Mononuclear cell (primary cell): ENCODE measurements at regions not wholly inside any gene's neighbourhood (a gene's known extent, or its start where the extent isn't known, plus 50 kb on each side); places are given as distances from the start of the nearest gene placed in this dataset.

Experiments used
- H3K27me3 ChIP-seq: 2 replicates; pipeline ENCODE4 v1.6.0; 2011; ENCODE audit warnings: low read length, control low read depth; ENCODE audit not compliant: insufficient read depth
- H3K4me1 ChIP-seq: 2 replicates; pipeline ENCODE4 v1.5.1; 2011; ENCODE audit warnings: mild to moderate bottlenecking, low read length, control low read depth; ENCODE audit not compliant: insufficient read depth
- H3K4me3 ChIP-seq: 2 replicates; pipeline ENCODE4 v1.5.1; 2011; ENCODE audit warnings: mild to moderate bottlenecking, low read length, moderate library complexity
- H3K9me3 ChIP-seq: 2 replicates; pipeline ENCODE4 v1.5.1; 2011; ENCODE audit warnings: low read depth, mild to moderate bottlenecking, control low read depth, low read length

DNA sequence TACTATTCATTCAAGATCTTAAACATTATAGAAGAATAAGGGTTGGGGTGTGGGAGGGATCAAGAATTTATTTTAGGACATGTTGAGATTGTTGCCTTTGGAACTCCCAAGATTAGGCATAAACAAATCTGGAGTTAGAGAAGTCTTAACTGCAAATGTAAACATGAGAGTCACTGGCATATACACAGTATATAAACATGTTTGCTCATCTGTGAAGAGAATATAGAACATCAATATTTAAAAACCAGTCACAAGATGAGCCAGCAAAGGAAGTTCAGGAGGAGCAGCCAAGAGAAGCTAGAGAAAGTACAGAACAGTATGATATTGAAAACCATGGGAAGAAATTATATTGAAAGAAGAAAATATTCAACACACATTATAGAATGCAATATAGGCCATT, 638.6 kb upstream of the SLC39A10 start:
- Histone ChIP-seq H3K9me3 (no peaks in the 10 kb centered on the region), H3K27me3 (no peaks in the 10 kb centered on the region), H3K4me1 (no peaks in the 10 kb centered on the region), H3K4me3 (no peak overlapping the region)

DNA sequence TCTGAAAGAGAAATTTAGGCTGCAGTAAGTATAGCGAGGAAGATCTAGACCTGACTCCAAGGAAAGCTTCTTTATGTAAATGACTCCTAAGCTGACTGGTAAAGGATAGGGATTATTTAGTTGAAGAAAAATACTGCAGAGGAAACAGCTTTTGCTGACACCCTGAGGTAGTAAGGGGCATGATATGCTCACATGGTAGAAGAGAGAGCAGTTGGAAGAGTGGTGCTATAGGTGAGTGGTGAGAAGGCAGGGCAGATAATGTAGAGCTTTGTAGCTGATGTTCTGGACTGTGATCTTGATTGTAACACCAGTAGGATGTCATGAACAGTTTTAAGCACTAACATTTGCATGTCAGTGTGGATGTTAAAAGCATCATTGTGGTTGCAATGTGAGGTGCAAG, 639.1 kb upstream of the SLC39A10 start:
- H3K27me3 ChIP-seq = no peaks in the 10 kb centered on the region
- H3K4me3 ChIP-seq = no peak overlapping the region
- no peaks in the 10 kb centered on the region for H3K4me1 ChIP-seq
- no peaks in the 10 kb centered on the region for H3K9me3 ChIP-seq

DNA sequence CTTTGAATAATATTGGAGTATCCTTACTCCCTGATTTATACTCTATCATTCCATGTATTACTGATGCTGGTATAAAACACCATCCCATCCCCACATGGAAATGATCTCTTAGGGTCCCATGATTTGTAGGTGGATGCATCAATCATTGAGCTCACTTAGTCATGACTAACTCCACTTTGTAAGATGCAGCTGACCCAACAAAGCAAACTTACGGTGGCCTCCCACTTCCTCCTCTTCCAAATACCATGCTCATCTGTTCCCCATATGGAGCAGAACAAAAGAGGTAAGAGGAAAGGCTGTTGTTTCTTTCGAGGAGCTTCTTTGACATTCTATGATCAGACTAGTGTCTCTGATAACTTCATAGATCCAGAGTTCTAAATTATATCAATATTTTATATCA, 640.2 kb upstream of the SLC39A10 start:
- no peaks in the 10 kb centered on the region for H3K9me3 ChIP-seq
- no peaks in the 10 kb centered on the region for H3K4me1 ChIP-seq
- no peak overlapping the region for H3K4me3 ChIP-seq
- H3K27me3 ChIP-seq = no peaks in the 10 kb centered on the region

DNA sequence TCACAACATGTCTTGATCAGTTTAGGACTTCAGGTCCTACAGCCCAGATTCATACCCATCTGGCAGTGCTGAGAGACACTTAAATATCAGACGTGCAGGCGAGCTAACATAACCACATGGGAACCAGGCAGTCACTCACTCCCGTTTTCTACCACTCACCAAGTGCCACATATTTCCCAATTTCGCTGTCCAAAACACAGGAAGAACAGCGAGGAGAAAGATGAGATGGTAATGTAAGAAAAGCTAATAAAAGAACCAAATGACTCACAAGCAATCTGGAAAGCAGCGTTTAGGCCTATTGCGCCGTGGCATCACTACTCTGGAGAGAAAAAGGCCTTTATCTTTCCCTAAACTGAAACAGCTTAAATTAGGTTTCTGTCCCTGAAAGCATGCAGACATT, 647.8 kb upstream of the SLC39A10 start:
- no peaks in the 10 kb centered on the region for H3K4me1 ChIP-seq
- no peak overlapping the region for H3K4me3 ChIP-seq
- no peaks in the 10 kb centered on the region for H3K27me3 ChIP-seq
- H3K9me3 ChIP-seq = no peaks in the 10 kb centered on the region

DNA sequence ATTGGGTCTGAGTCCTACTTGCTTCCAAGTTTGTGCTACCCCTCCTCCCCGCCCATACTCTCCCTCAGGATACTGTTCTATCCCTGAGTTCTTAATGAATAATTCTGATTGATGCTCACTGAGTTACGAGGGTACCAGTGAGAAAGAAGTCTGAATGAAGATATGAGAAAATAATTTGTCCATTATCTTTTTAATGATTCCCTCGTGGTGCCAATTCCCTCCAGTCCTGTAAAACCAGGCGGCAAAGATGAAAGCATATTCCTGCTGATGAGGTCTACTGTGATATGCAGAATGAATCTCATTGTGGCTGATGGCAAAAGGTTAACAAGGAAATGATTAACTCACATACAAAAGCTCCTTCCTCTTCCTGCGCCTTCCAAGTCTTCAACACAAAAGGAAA, 650.2 kb upstream of the SLC39A10 start:
- H3K4me1 ChIP-seq = no peaks in the 10 kb centered on the region
- H3K27me3 ChIP-seq = no peaks in the 10 kb centered on the region
- H3K9me3 ChIP-seq = no peaks in the 10 kb centered on the region
- H3K4me3 ChIP-seq = no peak overlapping the region

DNA sequence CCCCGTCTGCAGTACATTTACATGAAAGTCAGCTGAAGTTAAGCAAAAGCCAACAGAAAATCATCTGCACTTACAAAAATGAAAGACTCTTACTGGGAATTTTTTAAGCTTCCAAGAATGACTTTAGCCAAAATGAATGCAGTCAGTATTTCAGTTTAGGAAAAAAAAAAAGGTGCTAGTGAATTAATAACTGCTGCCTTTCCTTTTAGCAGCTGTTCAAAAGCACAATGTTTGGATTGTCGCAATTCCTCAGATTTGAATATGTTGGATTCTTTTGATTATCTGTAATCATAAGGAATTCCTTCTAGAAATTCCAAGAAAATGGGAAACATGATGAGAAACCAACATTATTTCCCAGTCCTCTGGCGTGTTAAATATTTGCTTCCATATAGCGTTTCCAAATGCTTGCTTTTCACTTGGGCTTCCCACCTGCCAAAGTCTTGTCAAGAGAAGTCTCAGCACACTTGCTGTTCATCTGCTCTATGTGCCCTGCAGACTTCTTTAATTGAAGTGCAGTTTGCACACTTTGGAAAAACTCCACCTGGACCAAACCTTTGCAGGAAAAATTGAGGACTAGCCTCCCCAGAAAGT, 653.0 kb upstream of the SLC39A10 start:
- Histone ChIP-seq H3K27me3 (no peaks in the 10 kb centered on the region), H3K4me1 (no peaks in the 10 kb centered on the region), H3K4me3 (no peak overlapping the region), H3K9me3 (no peaks in the 10 kb centered on the region)

DNA sequence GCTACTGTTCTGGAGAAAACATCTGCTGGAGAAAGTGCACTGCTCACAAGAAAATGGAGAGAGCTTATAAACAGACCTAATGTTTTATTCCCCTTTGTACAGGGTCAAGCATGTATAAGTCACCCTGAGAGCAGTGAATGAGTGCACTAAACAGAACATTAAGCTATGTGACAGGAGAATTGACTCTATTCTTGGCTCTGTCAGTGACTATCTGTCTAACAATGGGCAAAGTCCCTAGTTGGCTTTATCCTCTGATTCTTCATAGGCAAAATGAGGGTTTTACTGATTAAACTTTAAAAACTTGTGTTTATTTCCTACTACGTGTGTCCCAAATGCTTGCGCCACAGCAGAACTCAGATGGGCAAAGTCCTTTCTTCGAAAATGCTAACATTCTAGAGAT, 655.1 kb upstream of the SLC39A10 start:
- Histone ChIP-seq H3K9me3 (no peaks in the 10 kb centered on the region), H3K27me3 (no peaks in the 10 kb centered on the region), H3K4me3 (no peak overlapping the region), H3K4me1 (no peaks in the 10 kb centered on the region)

DNA sequence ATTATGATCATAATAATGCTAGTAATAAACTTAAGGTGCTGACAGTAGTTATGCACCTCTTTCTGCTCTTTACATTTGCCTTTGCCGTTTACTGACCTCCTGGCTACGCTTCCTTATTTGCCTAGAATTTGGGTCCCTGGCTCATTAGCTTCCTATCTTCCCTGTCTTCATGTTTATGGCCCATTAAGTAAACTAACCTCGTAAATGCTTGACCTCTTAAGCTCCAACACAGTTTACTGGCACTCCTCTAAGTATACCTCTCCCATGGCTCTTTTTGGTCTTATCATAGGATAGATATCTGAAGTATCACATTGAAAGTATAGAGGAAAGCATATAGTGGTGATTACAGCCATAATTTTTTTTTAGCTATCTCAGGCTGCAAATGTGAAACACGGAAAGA, 657.3 kb upstream of the SLC39A10 start:
- no peak overlapping the region for H3K4me3 ChIP-seq
- no peaks in the 10 kb centered on the region for H3K9me3 ChIP-seq
- H3K4me1 ChIP-seq = no peaks in the 10 kb centered on the region
- no peaks in the 10 kb centered on the region for H3K27me3 ChIP-seq

DNA sequence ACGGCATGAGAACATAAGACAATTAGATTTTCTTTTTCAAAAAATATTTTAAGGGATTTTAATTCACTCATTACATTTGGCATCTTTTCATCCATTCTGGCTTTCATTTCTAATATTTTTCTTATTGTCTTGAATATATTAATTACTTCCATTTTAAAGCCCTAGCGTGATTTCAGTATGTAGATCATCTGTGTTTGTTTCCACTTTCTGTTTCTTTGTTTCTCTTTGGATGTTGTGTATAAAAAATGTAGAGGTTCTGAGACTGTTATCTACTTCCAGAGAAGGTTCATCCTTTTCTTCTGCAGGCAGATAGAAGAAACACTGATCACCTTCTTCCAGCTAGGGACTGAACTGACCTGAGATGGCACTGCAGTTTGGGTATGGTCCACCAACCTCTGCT, 664.4 kb upstream of the SLC39A10 start:
- Histone ChIP-seq H3K4me3 (no peak overlapping the region), H3K9me3 (no peaks in the 10 kb centered on the region), H3K27me3 (no peaks in the 10 kb centered on the region), H3K4me1 (no peaks in the 10 kb centered on the region)

DNA sequence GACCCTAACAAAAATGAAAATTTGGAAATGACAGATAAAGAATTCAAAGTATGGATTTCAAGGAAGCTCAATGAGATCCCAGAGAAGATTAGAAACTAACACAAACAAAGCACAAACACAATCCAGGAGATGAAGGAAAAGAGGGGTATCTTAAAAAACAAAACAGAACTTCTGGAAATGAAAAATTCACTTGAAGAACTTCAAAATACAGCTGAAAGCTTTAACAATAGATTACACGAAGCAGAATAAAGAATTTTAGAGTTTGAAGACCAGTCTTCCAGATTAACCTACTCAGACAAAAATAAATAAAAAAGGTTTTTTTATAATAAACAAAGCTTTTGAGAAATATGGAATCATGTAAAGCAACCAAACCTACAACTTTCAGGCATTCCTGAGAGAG, 671.8 kb upstream of the SLC39A10 start:
- no peaks in the 10 kb centered on the region for H3K4me1 ChIP-seq
- peaks cover 15% of the 10 kb centered on the region for H3K9me3 ChIP-seq
- H3K4me3 ChIP-seq = no peak overlapping the region
- H3K27me3 ChIP-seq = no peaks in the 10 kb centered on the region

DNA sequence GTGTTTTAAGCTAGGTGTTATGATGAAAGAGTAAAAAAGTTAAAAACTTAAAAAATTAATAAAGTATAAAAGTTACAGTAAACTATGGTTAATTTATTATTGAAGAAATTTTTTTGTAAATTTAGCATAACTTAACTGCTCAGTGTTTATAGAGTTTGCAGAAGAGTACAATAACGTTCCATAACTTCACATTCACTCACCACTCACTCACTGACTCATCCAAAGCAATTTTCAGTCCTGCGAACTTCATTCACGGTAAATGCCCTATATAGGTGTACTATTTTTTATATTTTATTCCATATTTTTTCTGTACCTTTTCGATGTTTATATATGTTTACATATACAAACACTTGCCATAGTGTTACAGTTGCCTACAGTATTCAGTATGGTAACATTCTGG, 694.8 kb upstream of the SLC39A10 start:
- H3K27me3 ChIP-seq = no peaks in the 10 kb centered on the region
- no peak overlapping the region for H3K4me3 ChIP-seq
- no peaks in the 10 kb centered on the region for H3K9me3 ChIP-seq
- H3K4me1 ChIP-seq = no peaks in the 10 kb centered on the region

DNA sequence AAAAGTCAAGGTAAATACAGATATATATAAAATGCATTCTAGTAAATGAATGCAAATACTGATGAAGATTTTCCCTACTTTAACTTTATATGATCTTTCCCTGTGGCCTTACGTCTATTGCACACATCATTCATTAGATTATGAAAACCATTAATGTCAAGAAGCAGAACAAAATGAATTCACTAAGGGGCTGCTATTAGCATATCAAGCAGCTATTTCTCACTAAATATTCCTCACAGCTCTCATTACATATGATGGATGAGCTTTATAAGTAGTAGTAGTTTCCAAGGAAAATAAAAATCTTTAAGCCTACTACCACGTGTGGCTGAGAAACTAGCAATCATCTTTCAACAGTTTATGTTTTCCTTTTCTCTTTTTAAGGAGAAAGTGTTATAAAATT, 702.8 kb upstream of the SLC39A10 start:
- H3K27me3 ChIP-seq = no peaks in the 10 kb centered on the region
- H3K9me3 ChIP-seq = no peaks in the 10 kb centered on the region
- no peak overlapping the region for H3K4me3 ChIP-seq
- H3K4me1 ChIP-seq = no peaks in the 10 kb centered on the region

DNA sequence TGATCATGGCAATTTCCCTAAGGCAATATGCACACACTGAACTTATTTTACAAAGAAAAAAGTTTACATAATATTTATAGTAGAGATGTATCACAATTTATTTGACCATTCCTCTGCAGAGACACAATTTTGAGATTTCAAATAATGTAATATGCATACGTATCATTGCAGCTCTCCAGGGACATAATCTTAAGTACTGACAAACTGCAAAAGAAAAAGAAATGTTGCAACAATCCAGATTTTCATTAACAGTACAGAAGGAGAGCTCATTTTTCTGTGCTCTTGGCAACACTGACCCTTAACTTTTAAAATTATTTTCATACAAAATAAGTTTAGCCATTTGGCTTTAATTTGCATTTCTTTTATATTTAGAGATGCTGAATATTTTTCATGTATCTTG, 710.2 kb upstream of the SLC39A10 start:
- Histone ChIP-seq H3K4me3 (no peak overlapping the region), H3K27me3 (no peaks in the 10 kb centered on the region), H3K9me3 (no peaks in the 10 kb centered on the region), H3K4me1 (no peaks in the 10 kb centered on the region)

DNA sequence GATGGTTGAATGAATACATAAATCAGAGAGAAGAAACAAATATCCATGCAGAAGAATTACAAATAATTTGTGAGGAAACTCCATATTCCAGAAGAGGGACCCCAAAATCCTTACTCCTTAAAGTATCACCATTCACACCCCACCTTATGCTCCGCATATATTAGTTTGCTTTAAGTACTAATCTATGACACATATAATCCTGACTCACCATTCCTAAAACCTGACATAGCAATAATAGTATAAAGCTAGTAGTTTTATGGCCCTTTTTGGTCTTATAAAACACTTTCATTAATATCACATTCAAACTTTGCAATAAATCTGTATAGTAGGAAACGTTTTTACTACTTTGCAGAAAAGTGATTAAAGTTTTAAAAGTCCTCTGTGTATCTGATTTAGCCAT, 719.0 kb upstream of the SLC39A10 start:
- Histone ChIP-seq H3K4me3 (no peak overlapping the region), H3K9me3 (no peaks in the 10 kb centered on the region), H3K4me1 (no peaks in the 10 kb centered on the region), H3K27me3 (no peaks in the 10 kb centered on the region)

DNA sequence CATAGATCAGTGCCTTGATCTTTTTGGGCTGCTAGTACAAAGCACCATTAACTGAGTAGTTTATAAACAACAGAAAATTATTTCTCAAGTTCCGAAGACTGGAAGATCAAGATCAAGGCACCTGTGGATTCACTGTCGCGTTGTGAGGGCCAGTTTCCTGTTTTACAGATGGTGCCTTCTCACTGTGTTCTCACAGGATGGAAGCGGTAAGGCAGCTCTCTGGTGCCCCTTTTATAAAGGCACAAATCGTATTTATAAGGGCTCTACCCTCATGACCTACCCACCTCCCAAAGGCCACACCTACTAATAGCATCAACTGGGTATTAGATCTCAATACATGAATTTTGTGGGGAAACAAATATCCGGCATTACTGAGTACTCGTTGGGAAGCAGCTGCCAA, 729.5 kb upstream of the SLC39A10 start:
- Histone ChIP-seq H3K4me1 (no peaks in the 10 kb centered on the region), H3K4me3 (no peak overlapping the region), H3K27me3 (no peaks in the 10 kb centered on the region), H3K9me3 (no peaks in the 10 kb centered on the region)

DNA sequence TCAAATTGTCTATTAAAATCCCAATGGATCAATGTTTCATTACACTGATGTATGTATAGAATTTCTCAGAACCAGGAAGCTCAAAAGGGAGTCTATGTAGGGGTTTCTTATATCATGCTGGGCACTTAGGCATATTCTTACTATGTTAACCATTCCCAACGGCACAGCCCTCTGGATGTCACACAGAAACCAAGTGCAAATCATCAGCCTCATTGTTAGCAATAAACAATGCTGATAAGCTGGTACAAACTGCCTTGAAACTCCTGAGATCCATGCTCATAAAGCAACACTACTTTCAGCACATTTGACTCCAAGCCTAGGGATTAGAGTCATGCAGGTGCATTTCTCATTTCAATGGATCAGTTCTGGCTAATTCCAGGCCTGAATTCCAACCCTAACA, 730.2 kb upstream of the SLC39A10 start:
- Histone ChIP-seq H3K4me3 (no peak overlapping the region), H3K9me3 (no peaks in the 10 kb centered on the region), H3K27me3 (no peaks in the 10 kb centered on the region), H3K4me1 (no peaks in the 10 kb centered on the region)

DNA sequence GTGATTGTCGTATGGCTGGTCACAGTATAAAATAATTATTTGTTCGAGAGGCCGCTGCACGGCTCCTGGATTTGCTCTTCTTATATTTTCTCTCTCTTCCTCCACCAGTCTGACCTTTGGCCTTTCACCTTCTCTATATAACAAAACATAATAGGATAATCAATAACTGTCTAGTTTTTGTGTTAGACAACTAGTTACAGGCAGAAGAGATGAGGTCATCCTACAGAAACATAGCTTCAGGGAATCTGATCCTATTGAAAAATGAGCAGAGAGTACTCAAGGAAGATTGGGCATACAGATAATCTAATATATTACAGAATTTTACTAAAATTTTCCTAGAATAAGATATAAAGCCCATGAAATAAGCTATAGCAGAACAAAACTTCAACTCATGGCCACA, 731.3 kb upstream of the SLC39A10 start:
- H3K4me3 ChIP-seq = no peak overlapping the region
- no peaks in the 10 kb centered on the region for H3K27me3 ChIP-seq
- no peaks in the 10 kb centered on the region for H3K9me3 ChIP-seq
- H3K4me1 ChIP-seq = no peaks in the 10 kb centered on the region
